Peyer's patch (tissue), 4 donors: ENCODE measurements at regions not wholly inside any gene's neighbourhood (a gene's known extent, or its start where the extent isn't known, plus 50 kb on each side); places are given as distances from the start of the nearest gene placed in this dataset.

ENCODE experiments used
- DNase-seq, 3 donors: peaks; one replicate each; pipeline ENCODE4 v3.0.0-alpha.2; 2017 to 2019
- H3K27ac ChIP-seq, 4 donors: fragments of 200-600 bp; sonication (generic); one replicate each; pipeline ENCODE4 v1.5.1; 2016 to 2019
- H3K27me3 ChIP-seq, 2 donors: fragments of 200-600 bp; sonication (generic); one replicate each; pipeline ENCODE4 v1.5.1; 2019
- H3K36me3 ChIP-seq, 3 donors: fragments of 200-600 bp; sonication (generic); one replicate each; pipeline ENCODE4 v1.5.1; 2016 to 2019
- H3K4me1 ChIP-seq, 4 donors: fragments of 200-600 bp; sonication (generic); one replicate each; pipeline ENCODE4 v1.5.1; 2016 to 2019
- H3K4me3 ChIP-seq, 4 donors: fragments of 200-600 bp; sonication (generic); 1 replicate in 3 of 4; 2 replicates in 1 of 4; pipeline ENCODE4 v1.5.1; 2016 to 2019; ENCODE audit warnings: mild to moderate bottlenecking in 1 of 4
- H3K9me3 ChIP-seq, 4 donors: fragments of 200-600 bp; sonication (generic); one replicate each; pipeline ENCODE4 v1.5.1; 2016 to 2019; ENCODE audit warnings: mild to moderate bottlenecking in 1 of 4
- POLR2A ChIP-seq, 2 donors: fragments of 450-650 bp; IDR thresholded peaks; one replicate each; pipeline ENCODE4 v1.5.1; 2017; ENCODE audit warnings: antibody characterized with exemption in 2 of 2, mild to moderate bottlenecking in 2 of 2, moderate library complexity in 2 of 2
- TF ChIP-seq, protein P1 (sequence below), 6 experiments: fragments of 450-650 bp in 4 of 6; fragments of 200-600 bp in 2 of 6; sonication (generic) in 1 of 6; IDR thresholded peaks; one replicate each; pipeline ENCODE4 v1.5.1; 2017 to 2019; ENCODE audit warnings: antibody characterized with exemption in 6 of 6, mild to moderate bottlenecking in 3 of 6, moderate library complexity in 1 of 6

DNA sequence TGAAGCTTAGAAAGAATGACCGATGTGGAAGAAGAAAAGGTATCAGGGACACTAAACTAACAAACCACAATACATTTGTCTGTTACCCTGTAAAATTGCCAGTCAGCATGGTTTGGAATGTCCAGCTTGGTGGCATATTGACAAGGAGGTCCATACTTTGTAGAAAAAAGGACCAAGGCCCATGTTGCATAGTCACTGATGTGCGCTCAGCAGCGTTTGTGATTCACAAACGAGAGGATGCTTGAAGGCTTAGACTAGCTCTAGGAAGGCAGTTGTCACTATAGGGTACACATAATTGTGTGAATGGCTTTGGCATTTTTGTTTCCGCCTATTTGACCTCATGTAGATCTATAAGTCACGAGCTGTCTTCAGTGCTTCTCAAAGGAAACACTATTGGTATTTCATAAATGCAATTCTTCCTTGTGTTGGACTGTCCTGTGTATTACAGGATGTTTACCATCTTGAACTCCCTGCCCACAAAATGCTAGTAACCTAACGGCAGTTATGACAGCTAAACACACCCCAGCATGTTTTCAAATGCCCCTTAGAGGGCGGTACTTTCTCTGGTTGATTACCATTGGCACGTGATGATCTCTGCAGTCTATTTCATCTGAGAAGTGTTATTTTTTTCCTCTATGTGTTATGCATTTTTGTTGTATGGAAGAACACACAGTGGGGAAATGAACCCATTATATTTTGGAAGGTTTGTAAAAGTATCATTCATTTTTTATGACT, 304.2 kb downstream of the CYRIA start:
- TF ChIP-seq POLR2A (IDR thresholded peaks at IDR 0.05): no peak
- TF ChIP-seq, protein P1, sequence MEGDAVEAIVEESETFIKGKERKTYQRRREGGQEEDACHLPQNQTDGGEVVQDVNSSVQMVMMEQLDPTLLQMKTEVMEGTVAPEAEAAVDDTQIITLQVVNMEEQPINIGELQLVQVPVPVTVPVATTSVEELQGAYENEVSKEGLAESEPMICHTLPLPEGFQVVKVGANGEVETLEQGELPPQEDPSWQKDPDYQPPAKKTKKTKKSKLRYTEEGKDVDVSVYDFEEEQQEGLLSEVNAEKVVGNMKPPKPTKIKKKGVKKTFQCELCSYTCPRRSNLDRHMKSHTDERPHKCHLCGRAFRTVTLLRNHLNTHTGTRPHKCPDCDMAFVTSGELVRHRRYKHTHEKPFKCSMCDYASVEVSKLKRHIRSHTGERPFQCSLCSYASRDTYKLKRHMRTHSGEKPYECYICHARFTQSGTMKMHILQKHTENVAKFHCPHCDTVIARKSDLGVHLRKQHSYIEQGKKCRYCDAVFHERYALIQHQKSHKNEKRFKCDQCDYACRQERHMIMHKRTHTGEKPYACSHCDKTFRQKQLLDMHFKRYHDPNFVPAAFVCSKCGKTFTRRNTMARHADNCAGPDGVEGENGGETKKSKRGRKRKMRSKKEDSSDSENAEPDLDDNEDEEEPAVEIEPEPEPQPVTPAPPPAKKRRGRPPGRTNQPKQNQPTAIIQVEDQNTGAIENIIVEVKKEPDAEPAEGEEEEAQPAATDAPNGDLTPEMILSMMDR (IDR thresholded peaks at IDR 0.05): no peak
- no peak overlapping the region for H3K27ac ChIP-seq
- no peaks in the 10 kb centered on the region for H3K9me3 ChIP-seq
- no peak for DNase-seq
- H3K36me3 ChIP-seq: no peaks in the 10 kb centered on the region
- no peaks in the 10 kb centered on the region for H3K4me1 ChIP-seq
- no peak overlapping the region for H3K4me3 ChIP-seq
- no peaks in the 10 kb centered on the region for H3K27me3 ChIP-seq

DNA sequence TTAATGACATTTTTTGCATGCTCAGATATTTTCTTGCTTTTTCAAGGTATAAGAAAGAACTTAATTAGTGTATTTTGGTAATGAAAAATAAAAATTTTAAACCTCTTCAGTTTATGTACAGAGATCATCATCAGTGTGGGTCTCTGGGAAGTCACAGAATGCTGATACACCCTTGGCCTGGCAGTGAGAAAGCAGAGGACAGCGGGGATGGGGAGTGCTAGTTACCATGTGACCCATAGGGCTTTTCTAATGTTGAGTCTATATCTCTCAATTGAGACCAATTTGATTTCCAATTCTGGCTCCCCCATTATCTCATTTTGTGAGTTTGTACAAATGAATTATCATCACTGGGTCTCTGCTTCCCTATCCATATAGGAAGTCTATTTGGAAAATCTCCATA, 305.7 kb downstream of the CYRIA start:
- Histone ChIP-seq H3K4me1 (no peaks in the 10 kb centered on the region), H3K4me3 (no peak overlapping the region), H3K36me3 (no peaks in the 10 kb centered on the region), H3K27me3 (no peaks in the 10 kb centered on the region), H3K9me3 (no peaks in the 10 kb centered on the region), H3K27ac (no peak overlapping the region)
- TF ChIP-seq, protein P1 (IDR thresholded peaks at IDR 0.05): no peak
- no peak for TF ChIP-seq POLR2A (IDR thresholded peaks at IDR 0.05)
- no peak for DNase-seq

GRCh38 chr2:16357188-16357587, 308.4 kb downstream of the CYRIA start:
- no peak for DNase-seq
- H3K27ac ChIP-seq: no peak overlapping the region
- TF ChIP-seq, protein P1 (IDR thresholded peaks at IDR 0.05): no peak
- no peak for TF ChIP-seq POLR2A (IDR thresholded peaks at IDR 0.05)
- H3K4me1 ChIP-seq: no peaks in the 10 kb centered on the region
- no peaks in the 10 kb centered on the region for H3K27me3 ChIP-seq
- no peaks in the 10 kb centered on the region for H3K36me3 ChIP-seq
- H3K9me3 ChIP-seq: no peaks in the 10 kb centered on the region
- H3K4me3 ChIP-seq: no peak overlapping the region

GRCh38 chr2:16351541-16351940, 314.1 kb downstream of the CYRIA start:
- DNase-seq: no peak
- no peaks in the 10 kb centered on the region for H3K4me1 ChIP-seq
- no peaks in the 10 kb centered on the region for H3K27me3 ChIP-seq
- H3K4me3 ChIP-seq: no peak overlapping the region
- H3K9me3 ChIP-seq: peaks cover 0 to 3% (median 0%) of the 10 kb centered on the region in 4 donors
- no peaks in the 10 kb centered on the region for H3K36me3 ChIP-seq
- no peak for TF ChIP-seq POLR2A (IDR thresholded peaks at IDR 0.05)
- TF ChIP-seq, protein P1 (IDR thresholded peaks at IDR 0.05): no peak
- no peak overlapping the region for H3K27ac ChIP-seq

GRCh38 chr2:16351137-16351536, 314.5 kb downstream of the CYRIA start:
- DNase-seq: no peak
- TF ChIP-seq, protein P1 (IDR thresholded peaks at IDR 0.05): no peak
- no peak for TF ChIP-seq POLR2A (IDR thresholded peaks at IDR 0.05)
- H3K4me3 ChIP-seq: no peak overlapping the region
- no peaks in the 10 kb centered on the region for H3K27me3 ChIP-seq
- H3K27ac ChIP-seq: no peak overlapping the region
- peaks cover 0 to 3% (median 0%) of the 10 kb centered on the region in 4 donors for H3K9me3 ChIP-seq
- no peaks in the 10 kb centered on the region for H3K4me1 ChIP-seq
- no peaks in the 10 kb centered on the region for H3K36me3 ChIP-seq
